DMS114 treated with DMSO at 0.1 percent for 48 hours (cell line): ENCODE measurements at regions not wholly inside any gene's neighbourhood (a gene's known extent, or its start where the extent isn't known, plus 50 kb on each side); places are given as distances from the start of the nearest gene placed in this dataset.

Experiments used
- DNase-seq: peaks from one replicate; lab custom pipeline; 2025; ENCODE audit not compliant: unreplicated experiment; lab: John Stamatoyannopoulos, UW

DNA sequence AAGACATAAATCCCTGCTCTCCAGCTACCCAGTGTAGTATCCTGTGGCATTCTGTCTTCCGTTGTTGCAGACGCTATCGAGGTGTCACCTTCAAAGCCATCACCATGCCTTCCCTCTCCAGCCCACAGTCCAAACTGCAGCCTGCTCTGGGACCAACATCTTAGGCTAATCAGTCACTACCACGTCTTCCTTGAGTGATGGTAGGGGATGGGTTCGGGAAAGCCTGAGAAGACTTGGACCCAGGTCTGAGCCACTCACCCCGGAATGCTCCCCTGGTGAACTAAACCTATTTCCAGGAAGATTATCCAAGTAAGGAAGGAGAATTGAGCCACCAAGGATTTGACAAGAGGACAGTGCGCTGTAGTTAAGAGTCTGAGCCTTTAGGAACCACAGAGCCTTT is 52.9 kb upstream of the IRX1 start:
- DNase-seq: no peak

DNA sequence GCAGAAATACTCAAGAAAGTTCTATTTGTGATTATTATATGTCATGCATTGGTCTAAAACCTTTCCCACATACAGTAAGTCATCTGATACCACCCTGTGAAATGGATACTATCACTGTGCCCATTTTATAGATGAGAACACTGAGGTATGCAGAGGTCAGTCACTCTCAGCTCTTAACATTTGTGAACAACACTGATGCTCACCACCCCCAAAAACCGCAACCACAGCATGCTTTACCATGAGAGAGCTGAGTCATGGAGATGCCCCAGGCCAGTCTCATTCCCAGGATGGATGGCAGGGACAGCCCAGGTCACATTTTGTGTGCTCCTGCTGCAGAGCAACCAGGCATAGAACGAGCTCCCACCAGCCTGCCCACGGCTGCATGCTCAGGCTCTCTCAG is 53.5 kb upstream of the IRX1 start:
- no peak for DNase-seq

DNA sequence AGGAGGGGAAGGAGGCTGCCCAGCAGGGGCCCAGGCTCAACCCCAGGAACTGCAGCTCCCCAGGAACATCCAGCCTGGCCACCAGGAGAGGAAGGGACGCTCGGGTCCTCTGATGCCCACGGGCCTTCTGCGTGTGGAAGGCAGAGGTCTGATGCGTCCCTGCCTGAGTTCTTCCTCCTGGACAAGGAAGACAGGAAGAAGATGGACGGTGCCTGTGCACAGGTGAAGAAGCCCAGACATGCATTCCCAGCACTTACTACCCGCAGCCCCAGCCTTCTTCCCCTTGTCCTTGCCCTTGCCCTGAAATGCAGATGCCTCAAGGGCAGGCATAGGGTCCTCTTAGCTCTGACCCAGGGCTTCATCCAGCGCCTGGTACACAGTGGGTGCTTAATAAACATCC is 56.7 kb upstream of the IRX1 start:
- no peak for DNase-seq

DNA sequence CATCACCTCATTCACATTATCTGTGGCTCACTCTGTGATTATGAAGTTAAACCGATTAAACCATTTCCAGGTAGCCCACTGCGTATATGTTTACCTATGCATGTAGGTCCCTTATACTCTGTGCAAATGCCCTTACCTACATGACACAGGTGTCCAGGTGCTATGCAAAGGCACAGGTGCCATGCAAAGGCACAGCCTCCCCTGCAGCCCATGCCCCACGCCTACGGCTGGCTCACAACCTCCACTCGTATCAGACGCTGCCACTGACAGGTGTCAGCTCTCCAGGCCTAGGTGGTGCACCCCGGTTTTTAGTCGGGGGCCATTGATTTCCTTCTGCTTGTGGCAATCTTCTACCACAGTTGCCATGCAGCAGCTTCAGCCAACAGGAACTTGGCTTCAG is 57.7 kb upstream of the IRX1 start:
- no peak for DNase-seq

DNA sequence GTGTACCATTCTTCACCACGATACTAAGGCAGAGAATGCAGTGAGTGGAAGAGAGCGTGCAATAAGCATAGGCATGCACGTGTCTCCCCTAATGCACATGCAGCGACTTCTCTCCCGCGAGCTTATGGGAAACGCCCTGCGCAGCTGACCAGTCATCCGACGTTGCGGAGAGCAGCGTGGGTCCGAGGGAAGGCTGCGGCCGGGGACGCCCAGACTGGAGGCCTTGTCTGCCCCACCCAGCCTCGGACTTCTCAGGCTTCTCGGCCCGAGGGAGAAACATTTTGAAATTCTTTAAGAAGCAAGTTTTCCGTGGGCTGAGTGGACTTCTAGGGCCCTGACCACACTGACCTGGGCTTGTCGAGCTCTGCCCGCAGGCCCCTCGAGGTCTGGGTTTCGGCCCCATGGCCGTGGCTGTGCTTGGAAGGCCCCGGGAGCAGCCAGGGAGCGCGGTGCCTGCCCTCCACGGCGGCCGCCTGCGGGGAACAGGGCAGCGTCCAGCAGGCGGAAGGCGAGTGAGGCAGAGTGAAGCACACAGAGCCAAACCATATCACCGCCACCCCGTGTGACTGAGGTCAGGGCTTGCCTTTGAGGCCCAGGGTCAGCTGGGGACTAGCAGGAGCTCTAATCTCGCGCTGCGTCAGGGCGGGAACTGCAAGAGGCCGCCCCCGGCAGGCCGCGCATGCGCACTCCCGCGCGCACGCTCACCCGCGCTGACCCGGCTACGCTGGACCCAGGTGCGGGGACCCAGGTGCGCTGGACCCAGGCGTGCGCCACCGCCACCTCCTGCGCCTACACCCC is 60.0 kb upstream of the IRX1 start:
- no peak for DNase-seq

DNA sequence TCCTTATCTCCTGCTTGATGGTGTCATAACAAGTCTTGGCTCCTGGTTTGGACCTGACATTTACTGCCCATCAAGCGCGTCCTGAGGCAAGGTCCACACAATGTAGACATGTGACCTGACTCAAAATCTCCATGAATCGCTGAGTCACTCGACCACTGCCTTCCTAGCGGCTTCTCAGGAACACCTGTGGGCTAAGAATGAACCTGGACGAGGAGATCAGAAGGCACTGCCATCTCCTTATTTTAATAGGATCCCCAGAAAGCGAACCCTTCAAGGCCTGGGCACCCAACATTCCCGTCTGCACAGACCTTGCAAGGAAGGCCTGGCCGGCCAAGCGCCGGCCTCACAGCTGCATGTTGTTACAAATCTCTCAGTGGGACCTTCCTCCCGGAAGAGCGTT is 60.6 kb upstream of the IRX1 start:
- no peak for DNase-seq

DNA sequence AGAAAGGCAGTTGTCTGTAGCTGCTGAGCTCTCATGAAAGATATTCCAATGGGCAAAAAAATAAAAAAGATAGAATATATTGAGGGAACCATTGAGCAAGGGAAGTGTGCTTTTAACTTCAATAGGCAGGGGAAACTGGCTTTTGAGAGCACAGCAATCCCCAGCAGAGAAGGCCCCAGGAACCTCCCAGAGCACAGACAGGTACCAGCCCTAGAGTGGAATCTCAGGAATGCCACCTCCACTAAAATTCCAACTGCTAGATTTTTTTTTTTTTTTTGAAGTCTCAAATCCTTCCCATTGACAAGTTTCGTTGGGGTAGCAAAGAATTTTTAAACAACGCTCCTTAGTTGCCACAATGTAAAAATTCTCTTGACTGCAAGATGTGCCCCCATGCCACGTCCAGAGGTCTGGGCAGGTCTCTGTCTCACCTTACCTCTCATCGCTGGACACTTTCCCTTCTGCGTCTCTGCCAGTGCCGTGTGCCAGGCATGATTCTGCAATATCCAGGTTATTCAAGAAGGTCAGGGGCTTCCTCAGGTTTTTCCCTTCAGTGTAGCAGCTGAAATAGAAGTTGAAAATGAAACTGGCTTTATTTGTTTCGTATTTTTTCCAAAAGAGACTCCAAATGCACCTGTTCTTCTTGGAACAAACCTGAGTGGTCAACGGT is 64.2 kb upstream of the IRX1 start:
- no peak for DNase-seq

DNA sequence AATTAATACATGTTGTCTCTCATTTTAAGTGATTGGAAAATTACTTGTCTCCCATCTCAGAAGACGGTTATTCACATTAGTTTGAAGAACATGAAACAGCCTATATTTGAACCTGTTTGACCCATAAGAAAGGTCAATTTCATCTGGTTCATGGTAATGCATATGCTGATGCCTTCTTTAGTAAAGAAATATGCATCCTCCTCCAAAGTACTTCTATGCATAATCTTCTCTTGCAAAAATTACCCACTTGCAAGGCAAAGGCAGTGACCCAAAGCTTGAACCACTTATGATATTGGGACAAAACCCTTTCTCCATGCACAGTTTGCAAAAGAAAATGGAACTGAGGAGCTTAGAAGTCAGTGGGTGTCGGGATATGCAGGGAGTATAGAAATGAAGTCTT is 65.4 kb upstream of the IRX1 start:
- DNase-seq: no peak

DNA sequence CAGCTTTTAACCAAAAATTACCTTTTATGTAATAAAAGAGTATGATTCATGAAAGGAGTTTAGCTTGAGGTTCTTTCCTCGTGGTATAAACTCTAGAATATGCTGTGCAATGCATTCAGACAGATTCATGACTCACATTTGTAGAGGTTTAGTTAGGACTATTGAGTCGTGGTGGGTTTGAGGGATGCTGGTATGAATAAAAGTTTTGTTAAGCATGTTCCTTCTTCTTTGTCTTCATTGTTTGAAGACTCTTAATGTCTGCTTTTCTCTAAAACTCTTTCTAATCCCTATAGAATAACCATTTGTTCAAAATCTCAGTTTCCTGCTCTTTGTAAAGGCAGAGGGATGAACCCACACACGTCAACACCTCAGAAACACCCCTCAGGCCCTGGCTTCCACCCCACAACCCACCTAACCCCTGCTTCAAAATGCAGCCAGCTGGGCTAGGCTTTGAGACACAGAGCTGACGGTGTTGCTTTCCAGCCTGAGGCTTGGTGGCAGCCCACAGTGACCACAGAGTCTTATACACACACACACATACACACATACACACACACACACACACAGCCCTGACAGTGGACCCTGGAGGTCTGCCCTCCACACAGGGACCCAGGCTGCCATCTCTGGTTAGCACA is 69.0 kb upstream of the IRX1 start:
- DNase-seq: no peak

DNA sequence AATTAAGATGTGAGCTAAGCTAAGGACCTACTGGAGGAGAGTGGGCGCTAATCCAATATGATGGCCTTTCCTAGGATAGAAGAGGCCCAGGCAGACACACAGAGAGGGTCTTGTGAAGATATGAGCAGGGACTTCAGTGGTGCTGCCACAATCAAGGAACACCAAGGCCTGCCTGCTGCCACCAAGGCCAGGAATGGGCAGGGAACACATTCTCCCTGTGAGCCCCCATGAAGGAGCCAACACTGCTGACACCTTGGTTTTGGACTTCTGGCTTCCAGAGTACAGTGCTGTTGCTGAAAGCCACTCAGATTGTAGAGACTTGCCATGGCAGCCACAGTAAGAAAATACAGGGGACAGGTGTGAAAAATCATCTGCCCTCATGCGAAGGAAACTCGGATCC is 73.1 kb upstream of the IRX1 start:
- DNase-seq: no peak

DNA sequence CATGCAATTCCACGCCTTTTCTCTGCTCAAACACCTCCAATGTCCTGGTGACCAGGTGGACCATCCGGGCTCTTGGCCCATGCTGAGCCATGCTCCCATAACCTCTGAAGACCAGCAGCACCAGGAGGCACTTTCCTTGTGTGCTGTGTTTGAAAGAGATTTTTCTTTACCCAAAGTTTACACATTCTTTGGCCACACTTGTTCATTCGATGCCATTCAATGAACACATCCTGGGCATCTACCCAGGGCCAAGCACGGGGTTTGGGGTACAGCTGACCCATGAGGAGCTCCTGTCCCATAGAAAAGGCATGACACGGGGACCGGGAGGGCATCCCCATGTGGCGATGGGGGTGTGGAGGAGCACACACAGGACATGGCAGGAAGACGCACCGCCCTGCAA is 77.1 kb upstream of the IRX1 start:
- no peak for DNase-seq

DNA sequence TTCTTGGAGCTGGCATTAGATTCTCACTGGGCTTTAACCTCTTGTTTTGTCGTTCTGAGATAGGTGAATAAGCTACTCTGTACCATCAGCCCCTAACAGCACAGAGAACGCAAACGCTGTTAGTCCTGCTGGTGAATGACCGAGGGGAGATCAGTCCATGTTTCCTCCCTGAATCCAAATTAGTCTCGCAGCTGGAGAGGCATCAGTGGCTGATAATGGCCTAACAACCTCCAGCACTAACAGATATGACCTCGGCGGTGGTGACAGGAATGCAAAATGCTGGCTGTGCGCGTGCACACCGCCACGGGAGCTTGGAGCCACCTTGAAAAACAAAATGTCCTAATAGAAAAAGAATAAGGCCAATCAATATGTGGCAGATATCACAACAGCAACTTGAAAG is 77.6 kb upstream of the IRX1 start:
- no peak for DNase-seq

DNA sequence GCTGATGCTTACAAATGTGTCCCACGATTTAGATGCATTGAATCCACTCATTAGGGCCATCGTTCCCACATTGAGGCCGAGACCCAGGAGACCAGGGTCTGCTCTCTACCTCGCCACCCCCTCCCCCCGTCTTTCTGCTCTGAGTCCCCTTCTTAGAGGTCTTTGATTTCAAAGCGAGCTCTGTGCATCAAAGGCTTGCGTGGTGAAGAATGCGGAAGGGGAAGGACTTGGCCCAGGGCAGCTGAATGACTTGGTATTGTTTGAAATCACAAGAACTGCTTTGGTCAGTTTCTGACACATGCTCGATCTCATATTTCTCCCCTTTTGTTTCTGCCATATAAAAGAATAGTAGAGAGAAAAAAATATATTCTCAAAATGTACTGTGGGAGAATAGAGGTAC is 78.3 kb upstream of the IRX1 start:
- DNase-seq: no peak

DNA sequence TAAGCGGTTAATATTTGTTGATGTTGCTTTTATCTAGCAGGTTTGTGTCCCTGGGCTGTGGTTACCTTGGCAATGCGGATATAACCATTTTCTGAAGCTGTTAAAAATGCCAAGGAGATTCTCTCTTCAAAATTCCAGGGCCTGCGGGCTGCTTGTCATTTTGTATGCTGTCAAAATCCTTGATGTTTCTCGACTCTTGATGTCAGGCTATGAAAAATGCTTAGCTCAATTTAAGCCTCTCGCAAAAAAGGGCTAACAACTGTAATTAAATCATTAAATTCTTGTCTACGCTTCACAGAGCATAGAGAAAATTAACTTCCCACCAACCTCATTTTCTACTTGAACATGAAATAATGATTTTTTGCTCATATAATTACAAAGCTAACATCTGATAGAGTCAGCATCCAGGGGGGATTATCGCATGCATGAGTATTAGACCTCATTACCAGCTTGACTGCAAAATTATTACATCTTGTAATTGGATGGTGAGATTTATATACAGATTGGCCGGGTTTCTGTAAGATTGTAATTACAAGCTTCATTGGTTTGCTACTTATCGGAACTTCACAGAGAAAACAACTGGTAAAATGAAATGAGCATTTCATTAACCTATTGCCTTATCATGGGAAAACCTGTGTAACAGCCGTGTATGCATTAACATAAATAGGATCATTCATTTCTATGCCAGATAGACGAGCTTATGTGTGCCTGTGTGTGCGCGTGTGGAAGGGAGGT is 83.1 kb upstream of the IRX1 start:
- DNase-seq: no peak

DNA sequence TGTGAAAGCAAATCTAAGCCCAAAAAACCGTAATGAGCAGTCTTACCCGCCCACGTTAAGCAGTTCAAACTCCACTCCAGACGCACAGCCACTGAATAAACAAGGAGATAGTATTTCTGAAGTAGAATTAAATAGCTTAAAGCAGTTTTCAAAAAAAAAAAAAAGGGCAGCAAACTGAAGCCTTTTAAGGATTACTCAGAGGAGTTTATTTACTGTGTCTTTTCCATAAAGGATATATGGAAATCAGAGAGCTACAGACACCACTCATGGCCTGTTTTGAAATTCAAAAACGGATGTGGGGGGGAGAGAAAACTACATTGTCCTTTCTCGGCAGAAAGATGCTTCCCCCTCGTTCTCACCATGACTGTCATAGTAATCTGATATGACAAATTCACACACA is 83.7 kb upstream of the IRX1 start:
- no peak for DNase-seq

DNA sequence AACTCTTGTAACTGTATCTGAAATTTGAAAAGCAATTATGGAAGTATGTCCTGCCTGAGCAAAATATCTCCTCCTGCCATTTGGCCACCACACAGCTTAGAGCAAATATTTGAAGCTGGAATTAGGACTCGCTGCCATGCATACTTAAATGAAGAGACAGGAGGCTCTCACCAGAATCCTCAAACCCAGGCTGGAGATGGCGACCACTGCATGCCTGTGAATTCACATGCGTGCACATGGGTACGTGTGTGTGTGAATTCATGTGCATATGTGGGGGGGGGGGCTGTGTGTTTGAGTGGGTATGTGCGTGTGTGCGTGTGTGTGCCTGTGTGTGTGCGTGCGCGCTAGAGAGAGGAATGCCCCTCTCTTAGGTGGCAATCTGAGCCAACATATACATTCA is 84.1 kb upstream of the IRX1 start:
- DNase-seq: no peak

DNA sequence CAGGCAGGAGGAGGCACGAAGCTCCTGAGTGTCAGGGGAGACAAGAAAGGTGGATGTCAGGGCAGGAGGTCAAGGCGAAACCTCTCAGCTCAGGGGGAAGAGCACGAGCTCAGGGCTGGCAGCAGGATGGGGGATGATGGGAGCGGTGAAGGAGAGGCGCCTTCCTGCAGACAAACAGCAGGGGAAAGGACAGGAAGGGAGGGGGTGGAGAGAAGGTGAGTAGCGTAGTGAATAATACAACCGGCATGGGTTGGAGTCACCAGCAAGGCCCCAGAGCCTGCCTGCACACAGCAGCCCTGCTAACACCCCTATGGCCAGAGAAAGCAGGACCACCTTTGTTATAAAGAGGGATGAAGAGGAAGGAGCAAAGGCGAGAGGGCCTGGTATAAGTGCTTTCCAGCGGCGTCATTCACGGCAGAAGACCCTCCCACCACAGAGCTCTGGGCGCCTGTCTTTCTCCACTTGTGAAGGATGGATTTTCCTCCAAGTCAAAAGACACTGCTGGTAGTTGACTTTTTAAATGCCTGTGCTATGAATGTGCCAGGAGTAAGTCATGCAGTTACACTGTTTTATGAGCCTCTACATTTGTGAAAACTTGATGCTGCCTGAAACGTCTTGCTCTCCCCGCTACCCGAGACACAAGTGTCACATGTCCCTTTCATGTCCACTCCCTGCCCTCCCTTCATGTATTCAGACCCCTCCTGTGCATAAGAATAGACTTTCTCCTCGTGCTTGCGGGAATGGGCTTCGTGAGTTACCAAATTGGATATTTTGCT is 84.8 kb upstream of the IRX1 start:
- no peak for DNase-seq

DNA sequence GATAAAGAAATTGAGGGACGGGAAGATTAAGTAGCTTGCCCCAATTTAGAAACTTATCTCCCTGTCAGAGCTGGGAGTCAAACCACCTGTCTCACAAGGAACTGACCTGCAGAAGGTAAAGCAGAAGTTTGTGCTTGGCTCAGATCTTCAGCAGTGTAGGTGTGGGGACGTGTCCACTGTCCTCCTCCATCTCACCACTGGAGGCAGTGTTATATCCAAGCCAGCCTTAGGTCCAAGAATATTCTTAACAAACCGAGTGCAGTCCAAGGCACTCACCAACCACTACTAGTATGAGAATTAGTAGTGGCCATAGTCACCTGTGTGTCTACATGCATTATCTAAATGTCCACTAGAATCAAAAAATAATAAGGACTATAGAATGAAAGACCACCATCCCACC is 86.3 kb upstream of the IRX1 start:
- DNase-seq: no peak

DNA sequence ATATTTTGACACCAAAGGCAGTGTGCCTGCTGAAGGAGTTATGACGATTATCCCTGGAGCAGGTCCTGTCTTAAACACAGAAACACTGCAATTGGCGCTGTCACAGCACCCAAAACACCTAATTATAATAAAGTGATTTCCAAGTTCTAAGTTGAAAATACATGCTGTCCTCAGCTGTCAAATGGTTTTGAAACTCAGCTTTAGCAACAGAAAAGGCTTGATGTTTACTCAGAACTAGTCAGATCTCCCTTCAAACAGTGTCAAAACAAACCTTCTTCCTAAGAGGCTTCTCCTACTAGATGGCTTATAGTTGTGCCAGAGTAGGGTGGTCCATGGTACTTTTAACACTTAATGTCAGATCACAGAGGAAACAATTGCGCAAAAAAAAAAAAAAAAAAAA is 87.2 kb upstream of the IRX1 start:
- DNase-seq: no peak

DNA sequence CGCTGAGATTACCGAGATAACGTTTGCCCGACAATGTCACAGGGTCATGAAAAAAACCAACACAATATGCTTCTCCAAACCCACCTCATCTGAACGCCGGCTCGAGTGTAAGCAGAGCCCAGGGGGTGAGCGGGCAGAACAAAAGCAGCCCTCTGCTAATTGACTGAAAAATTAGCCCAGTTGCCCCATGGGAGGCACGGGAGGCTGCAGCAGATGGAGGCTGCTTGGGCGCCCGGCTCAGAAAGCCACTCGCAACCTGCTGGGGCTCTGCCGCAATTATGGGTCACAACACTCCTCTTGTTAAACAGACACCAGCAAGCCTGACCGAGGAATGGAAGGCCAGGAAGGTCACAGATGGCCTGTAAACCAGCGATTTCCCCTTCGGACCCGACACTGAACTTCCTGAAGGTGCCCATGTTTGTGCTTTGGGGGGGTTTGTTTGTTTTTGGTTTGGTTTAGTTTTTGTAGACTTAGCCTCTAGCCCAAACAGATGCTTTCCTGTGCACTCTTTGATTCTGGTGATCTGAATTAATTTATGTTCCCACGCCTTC is 104.6 kb upstream of the IRX1 start:
- DNase-seq: no peak
